Right renal cortex interstitium (tissue), 3 donors: ENCODE measurements at regions not wholly inside any gene's neighbourhood (a gene's known extent, or its start where the extent isn't known, plus 50 kb on each side); places are given as distances from the start of the nearest gene placed in this dataset.
"Not testable (repeated sequence)": the region's sequence is repeated elsewhere in the genome, so short reads cannot be mapped to it uniquely, and the experiment has no call there.

ENCODE experiments used
- DNase-seq, 3 donors: peaks; one replicate each; pipeline ENCODE4 v3.0.0-alpha.2; 2013; ENCODE audit warnings: low read depth in 3 of 3, low spot score in 2 of 3

GRCh38 chr1:95655321-95656020 is 421.5 kb downstream of the RWDD3 start:
- DNase-seq = no peak

- DNase-seq = no peak
Observed at GRCh38 chr1:95657248-95657647, 423.2 kb downstream of the RWDD3 start.

GRCh38 chr1:95659166-95659565 is 425.2 kb downstream of the RWDD3 start:
- DNase-seq = no peak

DNA sequence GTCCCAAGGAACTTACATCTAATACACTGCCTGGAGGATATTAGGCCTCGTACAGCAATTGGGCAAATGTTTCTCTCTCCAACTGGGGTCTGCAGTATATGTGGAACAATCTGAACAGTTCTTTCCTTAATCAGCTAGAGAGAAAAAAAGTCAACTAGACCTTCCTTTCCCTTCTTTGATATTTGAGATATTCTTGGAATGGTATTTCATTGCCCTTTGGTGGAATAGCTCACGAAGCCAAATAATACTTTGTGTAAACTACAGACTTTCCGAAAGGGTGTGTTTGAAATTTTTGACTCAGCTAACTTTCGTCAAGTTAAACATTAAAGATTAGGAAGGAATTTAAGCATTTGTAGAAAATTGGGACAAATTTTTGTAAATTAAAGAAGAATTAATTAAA is 425.6 kb downstream of the RWDD3 start:
- DNase-seq = no peak

DNA sequence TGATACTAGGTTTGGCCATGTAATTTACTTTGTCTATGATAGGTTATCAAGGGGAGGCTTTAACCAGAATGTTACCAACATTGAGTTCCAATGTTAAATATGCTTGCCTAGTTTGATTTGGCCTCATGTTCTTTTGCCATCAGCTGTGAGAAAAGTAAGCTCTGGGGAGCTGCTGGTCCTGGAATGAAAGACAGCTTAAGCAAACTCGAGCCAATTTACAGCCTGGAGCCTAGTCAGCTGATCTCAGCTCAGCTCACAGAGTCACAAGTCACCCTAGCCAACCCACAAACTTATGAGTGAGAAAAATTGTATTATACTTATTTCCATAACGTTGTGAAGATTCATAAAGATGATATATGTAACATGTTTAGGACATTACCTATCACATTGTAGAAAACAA is 426.7 kb downstream of the RWDD3 start:
- DNase-seq = no peak

GRCh38 chr1:95663530-95663929 is 429.5 kb downstream of the RWDD3 start:
- not testable (repeated sequence) for DNase-seq

GRCh38 chr1:95668165-95668564 is 434.2 kb downstream of the RWDD3 start:
- no peak for DNase-seq

DNA sequence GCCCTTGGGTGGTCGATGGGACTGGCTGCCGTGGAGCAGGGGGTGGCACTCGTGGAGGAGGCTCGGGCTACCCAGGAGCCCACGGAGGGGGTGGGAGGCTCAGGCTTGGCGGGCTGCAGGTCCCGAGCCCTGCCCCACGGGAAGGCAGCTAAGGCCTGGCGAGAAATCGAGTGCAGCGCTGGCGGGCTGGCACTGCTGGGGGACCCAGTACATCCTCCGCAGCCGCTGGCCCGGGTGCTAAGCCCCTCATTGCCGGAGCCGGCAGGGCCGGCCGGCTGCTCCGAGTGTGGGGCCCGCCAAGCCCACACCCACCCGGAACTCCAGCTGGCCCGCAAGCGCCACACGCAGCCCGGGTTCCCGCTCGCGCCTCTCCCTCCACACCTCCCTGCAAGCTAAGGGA is 435.6 kb downstream of the RWDD3 start:
- DNase-seq = not testable (repeated sequence)

- DNase-seq = no peak
Observed at GRCh38 chr1:95671098-95671497, 437.1 kb downstream of the RWDD3 start.

DNA sequence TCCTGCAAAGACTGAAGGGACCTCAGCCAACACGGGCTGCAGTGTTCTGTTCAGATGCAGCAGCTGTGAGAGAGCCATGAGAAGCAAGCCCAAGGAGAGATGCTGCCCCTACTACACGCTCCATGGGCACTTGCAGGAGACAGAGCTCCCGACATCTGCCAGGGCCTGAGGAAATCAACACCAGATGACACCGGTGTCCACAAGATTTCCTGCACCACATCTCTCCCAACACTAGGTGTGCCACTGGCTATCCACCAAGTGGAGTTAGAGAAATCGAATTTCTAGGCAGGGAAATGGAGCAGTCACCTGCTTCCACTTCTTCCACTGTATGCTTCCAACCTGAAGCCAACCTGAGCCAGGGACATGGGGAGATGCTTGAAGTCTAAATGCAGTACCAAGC is 445.3 kb downstream of the RWDD3 start:
- DNase-seq = no peak

DNA sequence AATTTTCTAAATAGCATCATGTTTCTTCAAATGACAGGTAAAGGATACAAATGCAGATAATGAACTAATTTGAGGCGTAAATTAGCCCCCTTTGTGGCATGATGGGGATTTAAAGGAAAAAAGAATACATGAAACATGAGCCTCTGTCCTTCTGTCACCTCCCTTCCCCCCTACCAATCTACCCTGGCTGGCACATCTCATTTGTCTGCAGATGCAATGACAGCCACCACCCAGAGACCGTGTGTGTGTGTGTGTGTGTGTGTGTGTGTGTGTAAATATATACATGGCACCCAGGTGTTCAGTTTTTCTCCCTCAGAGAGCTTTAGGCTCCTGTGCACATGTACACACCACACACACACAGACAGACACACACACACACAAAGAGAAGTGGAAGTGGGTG is 451.1 kb downstream of the RWDD3 start:
- DNase-seq = no peak

DNA sequence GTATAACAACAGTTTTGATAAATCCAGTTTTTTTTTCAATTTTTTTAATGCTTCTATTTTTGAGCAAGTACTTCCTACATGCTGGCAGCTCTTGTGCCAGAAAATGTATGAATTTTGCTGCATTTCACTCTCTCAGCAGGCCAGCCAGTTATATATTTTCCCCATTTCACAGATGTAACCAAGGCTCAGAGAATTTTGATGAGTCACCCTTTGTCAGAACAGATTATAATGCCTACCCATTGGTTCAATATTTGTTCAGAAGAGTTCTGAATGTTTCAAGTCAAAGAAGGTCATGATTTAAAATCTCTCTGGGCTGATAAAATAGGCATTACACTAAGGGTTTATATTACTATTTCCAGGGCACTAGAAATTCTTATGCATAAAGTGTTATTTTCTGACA is 452.2 kb downstream of the RWDD3 start:
- no peak for DNase-seq

DNA sequence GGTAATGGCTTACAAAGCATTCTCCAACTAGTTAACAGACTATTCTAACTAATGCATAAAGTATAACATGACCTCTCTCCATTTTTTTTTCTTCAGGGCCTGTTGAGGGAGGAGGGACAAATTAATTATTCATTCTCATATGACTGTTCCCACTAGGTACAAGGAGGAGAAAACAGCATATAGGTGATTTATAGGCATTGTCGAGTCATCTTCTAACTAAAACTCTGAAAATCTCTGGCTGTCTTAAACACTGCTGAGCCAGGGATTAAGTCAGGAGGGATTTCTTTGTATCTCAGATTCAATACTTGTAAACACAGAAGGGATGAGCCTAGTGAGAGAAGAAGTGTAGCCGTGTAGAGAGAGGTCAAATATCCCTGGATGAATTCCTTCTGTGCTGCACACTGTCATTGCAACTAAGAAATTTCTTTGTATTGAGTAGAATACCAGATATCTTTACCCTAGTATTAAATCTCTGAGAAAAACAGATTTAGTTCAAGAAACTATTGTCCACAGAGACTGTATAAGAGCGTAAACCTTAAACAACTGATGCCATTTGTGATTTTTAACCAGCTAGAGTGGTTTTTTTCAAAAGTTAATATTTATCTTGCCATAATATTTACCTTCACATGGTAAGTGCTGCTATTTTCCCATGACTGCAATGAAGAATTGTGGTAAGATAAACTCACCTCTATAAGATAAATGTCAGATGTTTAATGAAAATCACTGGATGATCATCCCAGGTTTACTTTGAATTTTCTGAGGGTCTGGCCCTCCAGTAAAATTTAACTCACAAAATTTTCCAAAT is 465.3 kb downstream of the RWDD3 start:
- no peak for DNase-seq

- no peak for DNase-seq
Observed at GRCh38 chr1:95701450-95702173, 467.6 kb downstream of the RWDD3 start.

- no peak for DNase-seq
Observed at GRCh38 chr1:95703046-95703445, 469.0 kb downstream of the RWDD3 start.

DNA sequence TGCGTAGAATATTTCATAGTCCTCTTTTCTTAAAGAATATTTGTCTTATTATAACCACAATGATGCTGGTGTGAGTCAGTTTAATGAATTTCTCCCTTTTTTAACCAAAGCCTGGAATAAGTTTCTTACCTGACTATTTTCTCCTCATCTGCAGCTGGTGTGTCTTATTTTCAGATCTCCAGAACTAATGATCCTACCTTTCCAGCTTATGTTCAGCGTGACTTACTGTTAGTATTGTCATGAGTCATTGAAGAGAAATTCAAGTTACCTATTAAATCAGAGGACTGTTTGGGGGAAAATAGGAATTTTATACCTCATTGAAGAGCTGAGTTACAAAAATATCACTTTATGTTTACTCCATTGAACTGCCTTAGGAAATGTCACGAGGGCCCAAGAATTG is 482.1 kb downstream of the RWDD3 start:
- DNase-seq = no peak

DNA sequence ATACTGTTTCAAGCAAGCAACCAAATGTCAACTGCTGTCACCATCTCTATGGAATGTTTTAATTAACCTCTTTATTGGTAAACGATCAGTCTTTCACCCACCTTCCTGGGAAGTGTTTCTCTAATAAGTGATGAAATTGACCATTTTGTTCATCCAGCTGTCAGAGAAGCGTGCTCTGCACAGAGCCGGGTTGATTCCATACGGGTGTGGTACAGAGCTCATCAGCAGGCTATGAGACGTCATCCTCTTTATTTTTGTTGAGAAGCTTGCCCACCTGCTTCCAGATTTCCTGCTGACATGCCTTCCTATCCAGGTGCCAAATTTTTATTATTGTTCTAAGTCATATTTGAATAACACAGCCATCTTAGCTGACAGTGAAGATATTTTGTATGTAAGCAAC is 482.5 kb downstream of the RWDD3 start:
- DNase-seq = no peak

DNA sequence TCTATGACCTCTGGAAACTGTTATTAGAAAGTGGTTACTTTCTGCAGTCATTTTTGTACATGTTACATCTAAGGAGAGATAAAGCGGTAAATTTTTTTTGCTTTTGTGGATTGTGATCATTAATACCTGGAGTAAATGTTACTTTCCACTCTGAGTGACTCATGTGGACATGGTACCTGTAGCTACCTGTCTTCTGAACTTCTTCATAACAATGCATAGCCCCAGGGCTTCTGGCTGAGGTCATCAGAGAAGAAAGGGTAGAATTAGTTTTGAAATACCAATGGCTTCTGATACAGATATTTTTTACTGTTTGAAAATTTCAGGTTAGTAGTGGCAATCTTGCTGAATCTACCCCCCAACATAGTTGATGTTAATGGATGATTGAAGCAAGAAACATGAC is 489.3 kb downstream of the RWDD3 start:
- no peak for DNase-seq

DNA sequence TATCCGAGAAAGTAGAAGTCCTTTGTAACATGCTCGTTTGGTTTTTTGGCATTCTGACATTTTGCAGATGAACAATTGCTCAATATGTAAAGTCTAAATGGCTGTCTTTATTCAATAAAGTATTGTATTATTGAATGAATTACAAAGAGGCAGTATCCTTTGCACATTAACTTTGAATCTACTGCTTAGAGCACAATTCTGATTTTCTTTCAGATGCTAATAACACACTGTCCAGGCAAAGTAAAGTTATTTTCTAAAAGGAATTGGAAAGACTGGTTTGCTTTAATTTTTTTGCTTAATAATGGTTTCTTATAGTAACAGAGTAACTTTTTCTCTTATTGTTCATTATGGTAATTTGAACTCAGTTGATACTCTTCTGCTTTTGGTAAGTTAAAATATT is 494.8 kb downstream of the RWDD3 start:
- no peak for DNase-seq

DNA sequence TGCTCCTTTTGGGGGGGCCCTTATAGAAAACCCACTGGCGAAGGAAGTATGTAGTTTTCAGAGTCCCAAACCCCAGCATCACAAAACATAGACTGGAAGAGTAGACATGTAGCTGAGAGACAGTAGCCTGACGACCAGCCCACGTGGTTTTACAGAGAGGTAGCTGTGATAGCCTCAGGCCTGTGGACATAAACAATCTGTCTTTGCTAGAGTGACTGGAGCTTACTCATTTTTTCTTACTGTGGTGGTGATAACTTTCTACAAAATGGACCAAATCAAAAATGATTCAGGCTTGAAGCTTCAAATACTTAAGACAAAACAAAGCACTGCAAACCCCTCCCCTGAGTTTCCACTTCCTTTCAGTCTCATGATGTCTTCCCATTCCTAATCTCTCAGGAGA is 497.0 kb downstream of the RWDD3 start:
- no peak for DNase-seq

- DNase-seq = no peak
Observed at GRCh38 chr1:95731466-95731865, 497.5 kb downstream of the RWDD3 start.

DNA sequence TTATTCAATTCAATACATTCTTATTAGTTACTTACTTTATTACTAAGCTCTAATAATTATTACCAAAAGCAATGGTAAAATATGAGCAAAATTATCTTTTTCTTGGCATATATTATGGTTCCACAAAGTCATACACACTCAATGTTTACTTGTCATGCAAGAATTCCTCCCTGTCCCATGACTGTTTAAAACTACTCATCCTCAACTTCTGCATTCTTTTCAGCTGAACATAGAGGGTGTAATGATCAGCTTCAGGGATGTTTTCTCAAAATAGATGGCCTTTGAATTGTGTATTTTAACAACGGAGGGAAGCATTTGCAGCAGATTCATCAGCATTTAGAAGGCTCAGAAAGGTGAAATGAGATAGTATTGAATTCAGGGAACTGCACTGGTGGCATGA is 499.0 kb downstream of the RWDD3 start:
- no peak for DNase-seq
